K562 (cell line): ENCODE measurements at regions not wholly inside any gene's neighbourhood (a gene's known extent, or its start where the extent isn't known, plus 50 kb on each side); places are given as distances from the start of the nearest gene placed in this dataset.

Source experiments
- FIP1L1 ChIP-seq: fragments of 200-400 bp; formaldehyde crosslinking; IDR thresholded peaks from 2 replicates; pipeline ENCODE4 v1.6.1; 2018; ENCODE audit warnings: mild to moderate bottlenecking, low read depth, low read length; ENCODE audit not compliant: poor library complexity, severe bottlenecking
- POLR2A ChIP-seq: fragments of 450-650 bp; conservative IDR thresholded peaks from 2 replicates; pipeline ENCODE4 v1.6.1; 2016
- U2AF2 ChIP-seq: fragments of 200-400 bp; formaldehyde crosslinking; optimal IDR thresholded peaks from 2 replicates; pipeline ENCODE3; 2017; ENCODE audit warnings: low read depth, mild to moderate bottlenecking, low read length

- TF ChIP-seq FIP1L1 = no peak
- no peak for TF ChIP-seq U2AF2
- no peak for TF ChIP-seq POLR2A
Measured at GRCh38 chr9:8143677-8144076, 344.1 kb upstream of the DMAC1 start.
